Choroid plexus epithelial cell (primary cell): ENCODE measurements at regions not wholly inside any gene's neighbourhood (a gene's known extent, or its start where the extent isn't known, plus 50 kb on each side); places are given as distances from the start of the nearest gene placed in this dataset.
"Not testable (repeated sequence)": the region's sequence is repeated elsewhere in the genome, so short reads cannot be mapped to it uniquely, and the experiment has no call there.

Experiments
- DNase-seq: peaks from one replicate; pipeline ENCODE4 v3.0.0-alpha.2; 2010; ENCODE audit warnings: low read depth
- H3K4me3 ChIP-seq: 2 replicates; pipeline ENCODE4 v1.5.1; 2011; ENCODE audit warnings: low read depth, mild to moderate bottlenecking, control low read depth, low read length, moderate library complexity
- TF ChIP-seq, protein P1 (sequence below): conservative IDR thresholded peaks from 2 replicates; pipeline ENCODE4 v1.5.1; 2011; ENCODE audit warnings: low read depth, mild to moderate bottlenecking, control low read depth, inconsistent platforms, low read length, moderate library complexity

DNA sequence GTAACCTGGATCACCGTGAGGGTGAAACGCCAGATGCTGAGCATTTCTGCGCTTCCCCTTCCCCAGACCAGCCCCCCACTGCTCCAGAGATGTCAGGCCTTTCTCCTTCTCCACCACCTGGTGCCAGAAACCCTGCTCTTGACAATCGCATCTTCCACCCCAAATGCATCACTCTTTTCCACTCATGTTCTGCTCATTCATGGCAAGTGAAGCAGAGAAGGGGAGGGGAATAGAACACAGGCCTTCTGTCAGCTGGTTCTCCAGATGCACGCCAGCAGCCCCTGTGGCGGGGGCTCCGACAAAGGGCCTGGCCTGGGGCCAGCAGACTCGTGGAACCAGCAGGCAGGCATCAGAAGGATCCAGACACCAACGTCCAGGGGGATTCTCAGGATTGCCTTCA is 68.5 kb upstream of the SVIL start:
- DNase-seq: no peak
- no peak overlapping the region for H3K4me3 ChIP-seq

DNA sequence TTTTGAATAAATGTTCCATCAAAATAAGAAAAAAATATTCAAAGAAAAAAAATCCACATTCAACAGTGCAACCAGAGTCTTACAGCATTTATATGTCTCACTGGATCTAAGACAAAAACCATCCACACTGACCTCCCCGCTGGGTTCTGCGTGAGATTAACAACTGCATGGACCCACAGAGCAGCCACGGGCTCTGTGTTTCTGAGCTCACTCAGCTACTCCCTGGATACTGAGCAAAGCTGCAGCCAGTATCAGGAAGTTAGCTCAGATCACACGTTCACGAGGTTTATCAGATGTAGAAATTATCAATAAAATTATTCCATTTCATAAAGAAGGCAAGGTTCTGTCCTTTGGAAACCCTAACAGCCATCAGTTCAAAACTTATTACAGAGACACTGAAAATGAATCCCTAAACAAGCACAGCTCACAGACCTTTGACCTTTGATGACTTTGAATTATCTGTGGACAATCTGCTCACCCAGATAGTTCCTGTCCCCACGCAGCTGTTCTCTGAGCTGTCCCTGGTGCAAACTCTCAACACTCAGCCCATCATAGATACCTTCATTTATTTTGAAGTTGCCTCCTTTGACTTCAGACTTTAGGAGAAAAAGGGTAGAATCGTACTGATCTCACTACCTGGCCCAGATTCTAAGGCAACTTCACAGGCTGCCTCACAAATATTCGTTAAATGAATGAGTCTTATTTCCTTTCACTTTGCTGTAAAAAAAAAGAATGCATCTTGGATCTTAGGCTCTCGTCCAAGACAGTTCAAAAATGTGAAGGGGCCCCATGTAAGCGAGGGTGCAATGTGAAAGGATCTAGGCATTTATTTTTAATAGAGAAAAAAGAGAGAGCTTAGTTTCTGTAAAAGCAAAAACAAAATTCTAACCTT is 67.7 kb upstream of the SVIL start:
- H3K4me3 ChIP-seq: peak overlapping the region; percentile 0
- TF ChIP-seq, protein P1, sequence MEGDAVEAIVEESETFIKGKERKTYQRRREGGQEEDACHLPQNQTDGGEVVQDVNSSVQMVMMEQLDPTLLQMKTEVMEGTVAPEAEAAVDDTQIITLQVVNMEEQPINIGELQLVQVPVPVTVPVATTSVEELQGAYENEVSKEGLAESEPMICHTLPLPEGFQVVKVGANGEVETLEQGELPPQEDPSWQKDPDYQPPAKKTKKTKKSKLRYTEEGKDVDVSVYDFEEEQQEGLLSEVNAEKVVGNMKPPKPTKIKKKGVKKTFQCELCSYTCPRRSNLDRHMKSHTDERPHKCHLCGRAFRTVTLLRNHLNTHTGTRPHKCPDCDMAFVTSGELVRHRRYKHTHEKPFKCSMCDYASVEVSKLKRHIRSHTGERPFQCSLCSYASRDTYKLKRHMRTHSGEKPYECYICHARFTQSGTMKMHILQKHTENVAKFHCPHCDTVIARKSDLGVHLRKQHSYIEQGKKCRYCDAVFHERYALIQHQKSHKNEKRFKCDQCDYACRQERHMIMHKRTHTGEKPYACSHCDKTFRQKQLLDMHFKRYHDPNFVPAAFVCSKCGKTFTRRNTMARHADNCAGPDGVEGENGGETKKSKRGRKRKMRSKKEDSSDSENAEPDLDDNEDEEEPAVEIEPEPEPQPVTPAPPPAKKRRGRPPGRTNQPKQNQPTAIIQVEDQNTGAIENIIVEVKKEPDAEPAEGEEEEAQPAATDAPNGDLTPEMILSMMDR: no peak
- peak; percentile 57 for DNase-seq

More for the DNA sequence above, 68.5 kb upstream of the SVIL start:
- TF ChIP-seq, protein P1: no peak

DNA sequence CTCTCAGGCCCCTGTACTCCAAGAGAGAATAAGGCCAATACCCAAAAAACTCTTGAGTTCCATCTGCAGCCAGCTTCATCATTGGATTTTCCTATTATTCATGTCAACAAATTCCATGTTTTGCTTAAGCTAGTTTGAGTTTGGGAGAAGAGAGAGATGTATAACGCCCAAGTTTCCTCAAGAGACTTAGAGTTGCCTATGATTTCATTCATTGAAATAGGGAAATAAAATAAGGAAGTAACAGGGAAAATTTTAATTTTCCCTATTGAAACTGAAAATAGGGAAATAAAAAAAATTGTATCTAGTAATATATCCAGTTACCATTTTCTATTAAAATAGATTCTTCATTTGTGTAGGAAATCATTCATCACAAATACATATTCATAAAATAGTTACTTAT is 66.5 kb upstream of the SVIL start:
- no peak for DNase-seq
- TF ChIP-seq, protein P1: no peak
- no peak overlapping the region for H3K4me3 ChIP-seq

DNA sequence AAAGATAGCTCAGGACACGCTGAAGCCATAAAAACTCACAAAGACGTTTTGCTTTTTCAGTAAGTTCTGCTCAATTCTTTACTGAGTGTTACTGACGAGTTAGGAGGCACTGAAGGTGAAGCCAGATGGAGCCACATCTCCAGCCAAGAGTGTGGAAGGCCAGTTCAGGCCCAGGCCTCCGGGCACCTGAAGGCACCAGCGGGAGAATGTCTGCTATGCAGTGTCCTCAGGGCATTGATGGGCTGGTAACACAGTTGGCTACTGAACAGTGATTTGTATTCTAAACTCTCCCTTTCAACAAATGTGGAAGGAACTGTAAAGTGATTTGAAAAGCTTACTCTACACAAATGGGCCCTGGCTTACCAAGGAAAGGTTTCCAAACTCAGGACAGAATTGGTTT is 64.8 kb upstream of the SVIL start:
- no peak for DNase-seq
- no peak overlapping the region for H3K4me3 ChIP-seq
- TF ChIP-seq, protein P1: no peak

DNA sequence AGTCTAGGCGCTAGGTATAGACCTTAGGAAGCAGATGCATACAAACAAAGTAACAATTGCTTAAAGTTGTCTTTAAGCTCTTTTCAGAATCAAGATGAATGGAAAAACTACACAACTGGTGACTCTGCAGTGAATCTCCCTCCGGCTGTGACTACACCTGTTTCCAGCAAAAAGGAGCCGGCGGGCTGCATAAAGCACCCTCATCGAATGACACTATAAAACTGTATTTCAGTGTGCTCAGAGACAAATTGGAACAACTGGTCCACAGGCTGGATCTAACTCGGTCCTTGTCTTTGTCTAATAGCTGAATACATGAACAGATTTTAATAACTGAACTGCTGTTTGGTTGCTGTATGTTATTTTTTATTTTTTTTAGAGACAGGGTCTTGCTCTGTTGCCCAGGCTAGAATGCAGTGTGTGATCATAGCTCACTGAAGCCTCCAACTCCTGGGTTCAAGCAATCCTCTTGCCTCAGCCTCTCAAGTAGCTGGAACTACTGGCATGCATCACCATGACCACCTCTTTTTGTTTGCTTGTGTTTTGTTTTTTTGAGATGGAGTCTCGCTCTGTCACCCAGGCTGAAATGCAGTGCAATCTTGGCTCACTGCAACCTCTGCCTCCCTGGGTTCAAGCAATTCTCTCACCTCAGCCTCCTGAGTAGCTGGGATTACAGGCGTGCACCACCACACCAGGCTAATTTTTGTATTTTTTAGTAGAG is 64.2 kb upstream of the SVIL start:
- H3K4me3 ChIP-seq: no peak overlapping the region
- DNase-seq: no peak
- TF ChIP-seq, protein P1: no peak

DNA sequence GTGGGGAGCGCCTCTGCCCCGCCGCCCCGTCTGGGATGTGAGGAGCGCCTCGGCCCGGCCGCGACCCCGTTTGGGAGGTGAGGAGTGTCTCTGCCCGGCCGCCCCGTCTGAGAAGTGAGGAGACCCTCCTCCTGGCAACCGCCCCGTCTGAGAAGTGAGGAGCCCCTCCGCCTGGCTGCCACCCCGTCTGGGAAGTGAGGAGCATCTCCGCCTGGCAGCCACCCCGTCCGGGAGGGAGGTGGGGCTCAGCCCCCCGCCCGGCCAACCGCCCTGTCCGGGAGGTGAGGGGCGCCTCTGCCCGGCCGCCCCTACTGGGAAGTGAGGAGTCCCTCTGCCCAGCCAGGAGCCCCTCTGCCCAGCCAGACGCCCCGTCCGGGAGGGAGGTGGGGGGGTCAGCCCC is 61.8 kb upstream of the SVIL start:
- DNase-seq, H3K4me3 ChIP-seq: not testable (repeated sequence)

DNA sequence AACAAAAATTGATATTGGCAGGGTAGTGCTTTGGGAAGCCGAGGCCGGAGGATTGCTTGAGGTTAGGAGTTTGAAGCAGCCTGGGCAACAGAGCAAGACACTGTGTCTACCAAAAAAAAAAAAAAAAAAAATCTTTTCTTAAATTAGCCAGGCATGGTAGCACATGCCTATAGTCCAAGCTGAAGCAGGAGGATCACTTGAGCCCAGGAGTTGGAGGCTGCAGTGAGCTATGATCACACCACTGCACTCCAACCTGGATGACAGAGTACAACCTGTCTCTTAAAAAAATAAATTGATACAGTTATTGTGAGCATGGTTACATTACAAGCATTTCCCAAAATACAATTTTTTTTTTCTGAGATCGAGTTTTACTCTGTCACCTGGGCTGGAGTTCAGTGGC is 59.4 kb upstream of the SVIL start:
- no peak for DNase-seq
- no peak overlapping the region for H3K4me3 ChIP-seq
- TF ChIP-seq, protein P1: no peak
